Tibial nerve (tissue), 4 donors: ENCODE measurements at regions not wholly inside any gene's neighbourhood (a gene's known extent, or its start where the extent isn't known, plus 50 kb on each side); places are given as distances from the start of the nearest gene placed in this dataset.

ENCODE experiments used
- DNase-seq, 2 donors: peaks; one replicate each; pipeline ENCODE4 v3.0.0-alpha.2; 2019; ENCODE audit warnings: low spot score in 2 of 2
- H3K27ac ChIP-seq, 4 donors: fragments of 200-600 bp; sonication (generic) in 3 of 4; one replicate each; pipeline ENCODE4 v1.5.1; 2017 to 2019; ENCODE audit warnings: mild to moderate bottlenecking in 1 of 4
- H3K27me3 ChIP-seq, 2 donors: fragments of 200-600 bp; sonication (generic) in 1 of 2; one replicate each; pipeline versions ENCODE4 v1.5.1 to v1.6.0; 2017 to 2019
- H3K36me3 ChIP-seq, 3 donors: fragments of 200-600 bp; sonication (generic); one replicate each; pipeline ENCODE4 v1.5.1; 2018 to 2019
- H3K4me1 ChIP-seq, 4 donors: fragments of 200-600 bp; sonication (generic) in 3 of 4; one replicate each; pipeline ENCODE4 v1.5.1; 2017 to 2019
- H3K4me3 ChIP-seq, 4 donors: fragments of 200-600 bp; sonication (generic) in 3 of 4; one replicate each; pipeline ENCODE4 v1.5.1; 2017 to 2019; ENCODE audit warnings: mild to moderate bottlenecking in 1 of 4, moderate library complexity in 1 of 4
- H3K9me3 ChIP-seq, 4 donors: fragments of 200-600 bp; sonication (generic) in 3 of 4; one replicate each; pipeline ENCODE4 v1.5.1; 2017 to 2019
- CTCF ChIP-seq, 5 experiments: fragments of 200-600 bp in 3 of 5; fragments of 450-650 bp in 2 of 5; sonication (generic) in 3 of 5; IDR thresholded peaks; one replicate each; pipeline ENCODE4 v1.5.1; 2016 to 2019; ENCODE audit warnings: antibody characterized with exemption in 5 of 5, mild to moderate bottlenecking in 3 of 5, moderate library complexity in 2 of 5
- EP300 ChIP-seq, 2 donors: sonication (generic); formaldehyde crosslinking; IDR thresholded peaks; one replicate each; pipeline ENCODE4 v1.6.1; 2017; ENCODE audit warnings: antibody characterized with exemption in 2 of 2, mild to moderate bottlenecking in 1 of 2
- POLR2A ChIP-seq, 2 donors: fragments of 450-650 bp; IDR thresholded peaks; one replicate each; pipeline ENCODE4 v1.6.1; 2017; ENCODE audit warnings: antibody characterized with exemption in 2 of 2, mild to moderate bottlenecking in 2 of 2, moderate library complexity in 2 of 2
- WGBS, 2 donors: methylation state at CpG; one replicate each; pipeline ENCODE4 v1.1.5; 2018; 5-methylcytosine and 5-hydroxymethylcytosine counted together

GRCh38 chr7:85828614-85829013, 641.8 kb upstream of the SEMA3D start:
- Histone ChIP-seq H3K27me3 (no peaks in the 10 kb centered on the region), H3K9me3 (no peaks in the 10 kb centered on the region), H3K4me3 (no peak overlapping the region), H3K36me3 (no peaks in the 10 kb centered on the region), H3K27ac (no peak overlapping the region), H3K4me1 (no peaks in the 10 kb centered on the region)
- no peak for DNase-seq
- TF ChIP-seq EP300 (IDR thresholded peaks at IDR 0.05) (no peak), CTCF (IDR thresholded peaks at IDR 0.05) (no peak), POLR2A (IDR thresholded peaks at IDR 0.05) (no peak)
- WGBS, 2 donors = 51 to 72% methylated on average over 2 of the region's 2 CpGs

GRCh38 chr7:85823396-85824080, 636.7 kb upstream of the SEMA3D start:
- TF ChIP-seq CTCF (IDR thresholded peaks at IDR 0.05) (no peak), POLR2A (IDR thresholded peaks at IDR 0.05) (no peak), EP300 (IDR thresholded peaks at IDR 0.05) (no peak)
- Histone ChIP-seq H3K9me3 (peaks cover 0 to 10% (median 0%) of the 10 kb centered on the region in 4 donors), H3K4me3 (no peak overlapping the region), H3K27me3 (no peaks in the 10 kb centered on the region), H3K27ac (no peak overlapping the region), H3K36me3 (peaks cover 0 to 4% (median 0%) of the 10 kb centered on the region in 3 donors), H3K4me1 (no peaks in the 10 kb centered on the region)
- WGBS, 2 donors = 74 to 85% methylated on average over 8 of the region's 8 CpGs
- no peak for DNase-seq

- Histone ChIP-seq H3K9me3 (peaks cover 0 to 10% (median 0%) of the 10 kb centered on the region in 4 donors), H3K27me3 (no peaks in the 10 kb centered on the region), H3K36me3 (peaks cover 0 to 4% (median 0%) of the 10 kb centered on the region in 3 donors), H3K27ac (no peak overlapping the region), H3K4me3 (no peak overlapping the region), H3K4me1 (no peaks in the 10 kb centered on the region)
- DNase-seq = no peak
- WGBS, 2 donors = 95 to 96% methylated on average over 4 of the region's 4 CpGs
- TF ChIP-seq POLR2A (IDR thresholded peaks at IDR 0.05) = no peak
- no peak for TF ChIP-seq EP300 (IDR thresholded peaks at IDR 0.05)
- TF ChIP-seq CTCF (IDR thresholded peaks at IDR 0.05) = no peak
Observed at GRCh38 chr7:85821926-85822325, 635.1 kb upstream of the SEMA3D start.

- Histone ChIP-seq H3K27ac (no peak overlapping the region), H3K27me3 (no peaks in the 10 kb centered on the region), H3K9me3 (peaks cover 0 to 10% (median 0%) of the 10 kb centered on the region in 4 donors), H3K4me3 (no peak overlapping the region), H3K4me1 (no peaks in the 10 kb centered on the region), H3K36me3 (peaks cover 0 to 4% (median 0%) of the 10 kb centered on the region in 3 donors)
- TF ChIP-seq CTCF (IDR thresholded peaks at IDR 0.05) (no peak), EP300 (IDR thresholded peaks at IDR 0.05) (no peak), POLR2A (IDR thresholded peaks at IDR 0.05) (no peak)
- 93 to 94% methylated on average over 5 of the region's 5 CpGs for WGBS, 2 donors
- no peak for DNase-seq
Observed at GRCh38 chr7:85820702-85821443, 634.0 kb upstream of the SEMA3D start.

- Histone ChIP-seq H3K9me3 (no peaks in the 10 kb centered on the region), H3K36me3 (no peaks in the 10 kb centered on the region), H3K27me3 (no peaks in the 10 kb centered on the region), H3K27ac (no peak overlapping the region), H3K4me1 (no peaks in the 10 kb centered on the region), H3K4me3 (no peak overlapping the region)
- TF ChIP-seq POLR2A (IDR thresholded peaks at IDR 0.05) = no peak
- no peak for TF ChIP-seq CTCF (IDR thresholded peaks at IDR 0.05)
- TF ChIP-seq EP300 (IDR thresholded peaks at IDR 0.05) = no peak
- no peak for DNase-seq
Observed at GRCh38 chr7:85815526-85815925, 628.7 kb upstream of the SEMA3D start.
